ENCODE measurements at regions not wholly inside any gene's neighbourhood (a gene's known extent, or its start where the extent isn't known, plus 50 kb on each side); places are given as distances from the start of the nearest gene placed in this dataset.

DNA sequence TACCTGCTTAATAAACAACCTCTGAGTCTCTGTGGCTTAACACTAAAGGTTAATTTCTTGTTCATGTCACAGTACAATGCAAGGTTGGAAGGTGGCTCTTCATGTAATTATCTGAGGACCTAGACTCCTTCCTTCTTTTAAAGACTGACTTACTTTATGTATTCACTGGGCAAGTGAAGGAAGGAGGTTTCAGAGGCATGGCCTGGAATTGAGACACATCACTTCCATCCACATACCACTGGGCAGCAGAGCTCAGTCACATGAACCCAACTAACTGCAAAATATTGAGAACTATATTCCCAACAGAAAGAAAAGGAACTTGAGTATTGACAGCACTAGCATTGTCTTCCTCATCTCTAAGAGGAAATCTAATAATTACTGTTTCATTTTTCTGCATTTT is 57.5 kb upstream of the FN1 start:
- TF ChIP-seq, protein P1, sequence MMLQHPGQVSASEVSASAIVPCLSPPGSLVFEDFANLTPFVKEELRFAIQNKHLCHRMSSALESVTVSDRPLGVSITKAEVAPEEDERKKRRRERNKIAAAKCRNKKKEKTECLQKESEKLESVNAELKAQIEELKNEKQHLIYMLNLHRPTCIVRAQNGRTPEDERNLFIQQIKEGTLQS (CRISPR knock-in tag; IDR thresholded peaks at IDR 0.05), result no peak
- TF ChIP-seq, protein P2, sequence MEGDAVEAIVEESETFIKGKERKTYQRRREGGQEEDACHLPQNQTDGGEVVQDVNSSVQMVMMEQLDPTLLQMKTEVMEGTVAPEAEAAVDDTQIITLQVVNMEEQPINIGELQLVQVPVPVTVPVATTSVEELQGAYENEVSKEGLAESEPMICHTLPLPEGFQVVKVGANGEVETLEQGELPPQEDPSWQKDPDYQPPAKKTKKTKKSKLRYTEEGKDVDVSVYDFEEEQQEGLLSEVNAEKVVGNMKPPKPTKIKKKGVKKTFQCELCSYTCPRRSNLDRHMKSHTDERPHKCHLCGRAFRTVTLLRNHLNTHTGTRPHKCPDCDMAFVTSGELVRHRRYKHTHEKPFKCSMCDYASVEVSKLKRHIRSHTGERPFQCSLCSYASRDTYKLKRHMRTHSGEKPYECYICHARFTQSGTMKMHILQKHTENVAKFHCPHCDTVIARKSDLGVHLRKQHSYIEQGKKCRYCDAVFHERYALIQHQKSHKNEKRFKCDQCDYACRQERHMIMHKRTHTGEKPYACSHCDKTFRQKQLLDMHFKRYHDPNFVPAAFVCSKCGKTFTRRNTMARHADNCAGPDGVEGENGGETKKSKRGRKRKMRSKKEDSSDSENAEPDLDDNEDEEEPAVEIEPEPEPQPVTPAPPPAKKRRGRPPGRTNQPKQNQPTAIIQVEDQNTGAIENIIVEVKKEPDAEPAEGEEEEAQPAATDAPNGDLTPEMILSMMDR (CRISPR knock-in tag; IDR thresholded peaks at IDR 0.05), result no peak
- TF ChIP-seq ZNF274 (CRISPR knock-in tag; IDR thresholded peaks at IDR 0.05) (no peak), ZNF253 (CRISPR knock-in tag; IDR thresholded peaks at IDR 0.05; ENCODE audit: borderline replicate concordance) (no peak), HCFC1 (IDR thresholded peaks at IDR 0.05; ENCODE audit: low read depth, low read length) (no peak), HDAC2 (CRISPR knock-in tag; IDR thresholded peaks at IDR 0.05) (no peak), HNRNPL (IDR thresholded peaks at IDR 0.05; ENCODE audit: low read depth, low read length) (no peak), POLR2A (IDR thresholded peaks at IDR 0.05; ENCODE audit: insufficient read depth in 1 of 2, low read depth in 2 of 2, low read length in 2 of 2) (no peak), FOXM1 (CRISPR knock-in tag; IDR thresholded peaks at IDR 0.05) (no peak), ZNF264 (CRISPR knock-in tag; IDR thresholded peaks at IDR 0.05) (no peak), TEAD2 (CRISPR knock-in tag; IDR thresholded peaks at IDR 0.05) (no peak), KDM6A (CRISPR knock-in tag; IDR thresholded peaks at IDR 0.05; ENCODE audit: low read depth) (no peak)

All from HepG2 (cell line).